ENCODE measurements at regions not wholly inside any gene's neighbourhood (a gene's known extent, or its start where the extent isn't known, plus 50 kb on each side); places are given as distances from the start of the nearest gene placed in this dataset.

DNA sequence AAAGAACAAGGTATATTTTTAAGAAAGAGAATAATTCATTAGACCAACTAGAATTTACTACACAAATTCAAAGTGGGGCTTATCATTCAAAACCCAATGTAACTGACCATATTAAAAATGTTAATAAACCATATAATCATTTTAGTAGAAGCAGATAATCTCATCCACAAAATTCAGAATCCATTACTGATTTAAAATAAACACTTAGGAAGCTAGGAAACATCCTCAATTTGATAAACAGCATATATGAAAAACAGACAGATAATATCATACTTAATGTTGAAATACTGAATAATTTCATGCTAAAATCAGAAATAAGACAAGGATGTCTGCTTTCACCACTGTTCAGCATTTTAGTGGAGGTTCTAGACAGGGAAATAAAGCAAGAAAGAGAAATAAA lies 902.8 kb upstream of the PHF14 start:
- no peak for TF ChIP-seq EZH2 (IDR thresholded peaks at IDR 0.05; ENCODE audit: borderline replicate concordance, low read depth, low read length, severe bottlenecking)
- TF ChIP-seq, protein P1, sequence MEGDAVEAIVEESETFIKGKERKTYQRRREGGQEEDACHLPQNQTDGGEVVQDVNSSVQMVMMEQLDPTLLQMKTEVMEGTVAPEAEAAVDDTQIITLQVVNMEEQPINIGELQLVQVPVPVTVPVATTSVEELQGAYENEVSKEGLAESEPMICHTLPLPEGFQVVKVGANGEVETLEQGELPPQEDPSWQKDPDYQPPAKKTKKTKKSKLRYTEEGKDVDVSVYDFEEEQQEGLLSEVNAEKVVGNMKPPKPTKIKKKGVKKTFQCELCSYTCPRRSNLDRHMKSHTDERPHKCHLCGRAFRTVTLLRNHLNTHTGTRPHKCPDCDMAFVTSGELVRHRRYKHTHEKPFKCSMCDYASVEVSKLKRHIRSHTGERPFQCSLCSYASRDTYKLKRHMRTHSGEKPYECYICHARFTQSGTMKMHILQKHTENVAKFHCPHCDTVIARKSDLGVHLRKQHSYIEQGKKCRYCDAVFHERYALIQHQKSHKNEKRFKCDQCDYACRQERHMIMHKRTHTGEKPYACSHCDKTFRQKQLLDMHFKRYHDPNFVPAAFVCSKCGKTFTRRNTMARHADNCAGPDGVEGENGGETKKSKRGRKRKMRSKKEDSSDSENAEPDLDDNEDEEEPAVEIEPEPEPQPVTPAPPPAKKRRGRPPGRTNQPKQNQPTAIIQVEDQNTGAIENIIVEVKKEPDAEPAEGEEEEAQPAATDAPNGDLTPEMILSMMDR (IDR thresholded peaks at IDR 0.05; ENCODE audit: borderline replicate concordance, extremely low read depth, low read length, poor library complexity, severe bottlenecking) = no peak
